NCI-H69 (cell line): ENCODE measurements at regions not wholly inside any gene's neighbourhood (a gene's known extent, or its start where the extent isn't known, plus 50 kb on each side); places are given as distances from the start of the nearest gene placed in this dataset.
"Not testable (repeated sequence)": the region's sequence is repeated elsewhere in the genome, so short reads cannot be mapped to it uniquely, and the experiment has no call there.

Experiments
- DNase-seq: peaks from one replicate; lab custom pipeline; 2025; lab: John Stamatoyannopoulos, UW

- no peak for DNase-seq
These were observed 241.4 kb upstream of the DGKB start for GRCh38 chr7:15143936-15144335.

- no peak for DNase-seq
These were observed 240.6 kb upstream of the DGKB start for GRCh38 chr7:15143121-15143520.

GRCh38 chr7:15140431-15140830, 237.9 kb upstream of the DGKB start:
- DNase-seq: no peak

GRCh38 chr7:15131661-15132060, 229.1 kb upstream of the DGKB start:
- no peak for DNase-seq

- no peak for DNase-seq
These were observed 228.4 kb upstream of the DGKB start for GRCh38 chr7:15130666-15131541.

- DNase-seq: peak; percentile 41
These were observed 226.2 kb upstream of the DGKB start for GRCh38 chr7:15128716-15129115.

GRCh38 chr7:15126653-15127052, 224.1 kb upstream of the DGKB start:
- DNase-seq: not testable (repeated sequence)

GRCh38 chr7:15123901-15124300, 221.3 kb upstream of the DGKB start:
- DNase-seq: no peak

- DNase-seq: no peak
These were observed 211.2 kb upstream of the DGKB start for GRCh38 chr7:15113752-15114151.

- DNase-seq: no peak
These were observed 203.2 kb upstream of the DGKB start for GRCh38 chr7:15105711-15106110.

- peak; percentile 96 for DNase-seq
These were observed 202.0 kb upstream of the DGKB start for GRCh38 chr7:15104411-15105092.

GRCh38 chr7:15099074-15099473, 196.5 kb upstream of the DGKB start:
- no peak for DNase-seq

GRCh38 chr7:15096853-15097252, 194.3 kb upstream of the DGKB start:
- no peak for DNase-seq

GRCh38 chr7:15094989-15095388, 192.4 kb upstream of the DGKB start:
- DNase-seq: no peak

- no peak for DNase-seq
These were observed 185.2 kb upstream of the DGKB start for GRCh38 chr7:15087771-15088170.

- DNase-seq: no peak
These were observed 184.3 kb upstream of the DGKB start for GRCh38 chr7:15086862-15087261.

GRCh38 chr7:15086131-15086611, 183.6 kb upstream of the DGKB start:
- DNase-seq: no peak

- no peak for DNase-seq
These were observed 182.8 kb upstream of the DGKB start for GRCh38 chr7:15085366-15085765.

- DNase-seq: no peak
These were observed 181.8 kb upstream of the DGKB start for GRCh38 chr7:15084368-15084767.

GRCh38 chr7:15081891-15082290, 179.3 kb upstream of the DGKB start:
- DNase-seq: no peak

- DNase-seq: no peak
These were observed 170.8 kb upstream of the DGKB start for GRCh38 chr7:15073301-15073700.

GRCh38 chr7:15068324-15068723, 165.8 kb upstream of the DGKB start:
- DNase-seq: no peak

- no peak for DNase-seq
These were observed 154.7 kb upstream of the DGKB start for GRCh38 chr7:15057272-15057671.
